ENCODE measurements at regions not wholly inside any gene's neighbourhood (a gene's known extent, or its start where the extent isn't known, plus 50 kb on each side); places are given as distances from the start of the nearest gene placed in this dataset.

GRCh38 chr10:44814929-44815328 lies 96.2 kb upstream of the TMEM72 start:
- Histone ChIP-seq H3K4me3 (ENCODE audit: low read depth in 1 of 2, low read length in 2 of 2) (no peak overlapping the region), H3K36me3 (ENCODE audit: control insufficient read depth in 1 of 2, insufficient read depth in 2 of 2, low read length in 2 of 2) (no peaks in the 10 kb centered on the region), H3K9me3 (ENCODE audit: control insufficient read depth in 1 of 2, low read length in 2 of 2) (peaks cover 0 to 2% of the 10 kb centered on the region in 2 donors)

GRCh38 chr10:44818041-44818649 lies 93.0 kb upstream of the TMEM72 start:
- Histone ChIP-seq H3K4me1 (ENCODE audit: control insufficient read depth in 1 of 2, insufficient read depth in 2 of 2, low read length in 2 of 2) (no peaks in the 10 kb centered on the region), H3K9me3 (ENCODE audit: control insufficient read depth in 1 of 2, low read length in 2 of 2) (peaks cover 0 to under 1% of the 10 kb centered on the region in 2 donors), H3K36me3 (ENCODE audit: control insufficient read depth in 1 of 2, insufficient read depth in 2 of 2, low read length in 2 of 2) (no peaks in the 10 kb centered on the region), H3K27me3 (ENCODE audit: low read depth, low read length) (no peaks in the 10 kb centered on the region), H3K27ac (ENCODE audit: low read length) (no peak overlapping the region), H3K4me3 (ENCODE audit: low read depth in 1 of 2, low read length in 2 of 2) (no peak overlapping the region)

More at GRCh38 chr10:44814929-44815328, 96.2 kb upstream of the TMEM72 start:
- Histone ChIP-seq H3K4me1 (ENCODE audit: control insufficient read depth in 1 of 2, insufficient read depth in 2 of 2, low read length in 2 of 2) (no peaks in the 10 kb centered on the region), H3K27ac (ENCODE audit: low read length) (no peak overlapping the region), H3K27me3 (ENCODE audit: low read depth, low read length) (no peaks in the 10 kb centered on the region)

DNA sequence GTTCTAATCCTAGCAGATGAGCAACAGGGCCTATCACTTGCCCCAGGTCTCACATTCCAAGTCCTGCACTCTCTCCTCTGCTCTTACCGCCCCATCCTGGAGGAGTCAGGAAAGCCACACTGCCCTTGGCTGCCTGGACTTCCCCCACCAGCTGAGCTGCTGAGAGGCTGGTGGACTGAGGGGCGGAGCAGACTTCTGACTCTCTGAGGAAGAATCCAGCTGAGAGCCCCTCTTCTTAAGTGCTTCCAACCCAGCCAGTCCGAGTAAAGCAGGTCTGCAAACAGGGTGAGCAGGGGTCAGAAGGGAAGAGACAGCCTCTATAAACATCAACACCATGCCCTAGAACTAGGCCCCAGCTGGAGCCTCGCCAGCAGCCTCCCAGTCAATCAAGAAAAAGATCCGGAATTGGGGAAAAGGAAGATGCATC lies 92.4 kb upstream of the TMEM72 start:
- Histone ChIP-seq H3K9me3 (ENCODE audit: control insufficient read depth in 1 of 2, low read length in 2 of 2) (no peaks in the 10 kb centered on the region), H3K36me3 (ENCODE audit: control insufficient read depth in 1 of 2, insufficient read depth in 2 of 2, low read length in 2 of 2) (no peaks in the 10 kb centered on the region), H3K4me3 (ENCODE audit: low read depth in 1 of 2, low read length in 2 of 2) (no peak overlapping the region), H3K4me1 (ENCODE audit: control insufficient read depth in 1 of 2, insufficient read depth in 2 of 2, low read length in 2 of 2) (no peaks in the 10 kb centered on the region), H3K27me3 (ENCODE audit: low read depth, low read length) (no peaks in the 10 kb centered on the region), H3K27ac (ENCODE audit: low read length) (no peak overlapping the region)

- H3K4me3 ChIP-seq (ENCODE audit: low read depth in 1 of 2, low read length in 2 of 2), result no peak overlapping the region
- no peaks in the 10 kb centered on the region for H3K9me3 ChIP-seq (ENCODE audit: control insufficient read depth in 1 of 2, low read length in 2 of 2)
- H3K27me3 ChIP-seq (ENCODE audit: low read depth, low read length), result no peaks in the 10 kb centered on the region
- no peaks in the 10 kb centered on the region for H3K4me1 ChIP-seq (ENCODE audit: control insufficient read depth in 1 of 2, insufficient read depth in 2 of 2, low read length in 2 of 2)
- H3K27ac ChIP-seq (ENCODE audit: low read length), result no peak overlapping the region
- H3K36me3 ChIP-seq (ENCODE audit: control insufficient read depth in 1 of 2, insufficient read depth in 2 of 2, low read length in 2 of 2), result no peaks in the 10 kb centered on the region
These were observed 91.0 kb upstream of the TMEM72 start for GRCh38 chr10:44820094-44820493.

GRCh38 chr10:44821290-44821689 lies 89.8 kb upstream of the TMEM72 start:
- no peaks in the 10 kb centered on the region for H3K9me3 ChIP-seq (ENCODE audit: control insufficient read depth in 1 of 2, low read length in 2 of 2)
- H3K4me3 ChIP-seq (ENCODE audit: low read depth in 1 of 2, low read length in 2 of 2), result no peak overlapping the region
- H3K4me1 ChIP-seq (ENCODE audit: control insufficient read depth in 1 of 2, insufficient read depth in 2 of 2, low read length in 2 of 2), result no peaks in the 10 kb centered on the region
- no peaks in the 10 kb centered on the region for H3K27me3 ChIP-seq (ENCODE audit: low read depth, low read length)
- no peaks in the 10 kb centered on the region for H3K36me3 ChIP-seq (ENCODE audit: control insufficient read depth in 1 of 2, insufficient read depth in 2 of 2, low read length in 2 of 2)
- no peak overlapping the region for H3K27ac ChIP-seq (ENCODE audit: low read length)

GRCh38 chr10:44822349-44822748 lies 88.8 kb upstream of the TMEM72 start:
- no peaks in the 10 kb centered on the region for H3K4me1 ChIP-seq (ENCODE audit: control insufficient read depth in 1 of 2, insufficient read depth in 2 of 2, low read length in 2 of 2)
- H3K27me3 ChIP-seq (ENCODE audit: low read depth, low read length), result no peaks in the 10 kb centered on the region
- H3K36me3 ChIP-seq (ENCODE audit: control insufficient read depth in 1 of 2, insufficient read depth in 2 of 2, low read length in 2 of 2), result no peaks in the 10 kb centered on the region
- H3K27ac ChIP-seq (ENCODE audit: low read length), result no peak overlapping the region
- H3K4me3 ChIP-seq (ENCODE audit: low read depth in 1 of 2, low read length in 2 of 2), result no peak overlapping the region
- no peaks in the 10 kb centered on the region for H3K9me3 ChIP-seq (ENCODE audit: control insufficient read depth in 1 of 2, low read length in 2 of 2)

- H3K9me3 ChIP-seq (ENCODE audit: control insufficient read depth in 1 of 2, low read length in 2 of 2), result no peaks in the 10 kb centered on the region
These were observed 88.2 kb upstream of the TMEM72 start for GRCh38 chr10:44822966-44823365.

DNA sequence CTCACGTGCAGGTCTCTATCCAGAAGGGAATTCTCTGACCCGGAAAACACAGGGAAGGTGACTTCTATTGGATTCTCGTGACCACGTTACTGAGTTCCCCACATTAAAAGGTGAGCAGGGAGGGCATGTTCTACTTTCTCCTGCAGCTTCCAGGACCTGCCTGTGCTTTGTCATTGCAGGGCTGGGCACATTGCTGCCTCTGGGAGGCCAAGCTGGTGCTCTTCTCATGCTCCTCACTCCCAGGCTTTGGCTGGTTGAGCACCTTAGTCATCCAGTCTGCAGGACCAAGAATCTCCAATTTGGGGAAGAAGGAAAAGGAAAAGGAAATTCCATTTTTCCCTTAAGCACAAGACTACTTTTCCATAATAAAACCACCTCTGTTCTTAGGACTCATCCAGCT lies 86.5 kb upstream of the TMEM72 start:
- Histone ChIP-seq H3K27me3 (ENCODE audit: low read depth, low read length) (no peaks in the 10 kb centered on the region), H3K36me3 (ENCODE audit: control insufficient read depth in 1 of 2, insufficient read depth in 2 of 2, low read length in 2 of 2) (no peaks in the 10 kb centered on the region), H3K9me3 (ENCODE audit: control insufficient read depth in 1 of 2, low read length in 2 of 2) (no peaks in the 10 kb centered on the region), H3K4me3 (ENCODE audit: low read depth in 1 of 2, low read length in 2 of 2) (no peak overlapping the region), H3K27ac (ENCODE audit: low read length) (no peak overlapping the region), H3K4me1 (ENCODE audit: control insufficient read depth in 1 of 2, insufficient read depth in 2 of 2, low read length in 2 of 2) (no peaks in the 10 kb centered on the region)

More at GRCh38 chr10:44822966-44823365, 88.2 kb upstream of the TMEM72 start:
- Histone ChIP-seq H3K4me1 (ENCODE audit: control insufficient read depth in 1 of 2, insufficient read depth in 2 of 2, low read length in 2 of 2) (no peaks in the 10 kb centered on the region), H3K36me3 (ENCODE audit: control insufficient read depth in 1 of 2, insufficient read depth in 2 of 2, low read length in 2 of 2) (no peaks in the 10 kb centered on the region), H3K27ac (ENCODE audit: low read length) (no peak overlapping the region), H3K4me3 (ENCODE audit: low read depth in 1 of 2, low read length in 2 of 2) (no peak overlapping the region), H3K27me3 (ENCODE audit: low read depth, low read length) (no peaks in the 10 kb centered on the region)

DNA sequence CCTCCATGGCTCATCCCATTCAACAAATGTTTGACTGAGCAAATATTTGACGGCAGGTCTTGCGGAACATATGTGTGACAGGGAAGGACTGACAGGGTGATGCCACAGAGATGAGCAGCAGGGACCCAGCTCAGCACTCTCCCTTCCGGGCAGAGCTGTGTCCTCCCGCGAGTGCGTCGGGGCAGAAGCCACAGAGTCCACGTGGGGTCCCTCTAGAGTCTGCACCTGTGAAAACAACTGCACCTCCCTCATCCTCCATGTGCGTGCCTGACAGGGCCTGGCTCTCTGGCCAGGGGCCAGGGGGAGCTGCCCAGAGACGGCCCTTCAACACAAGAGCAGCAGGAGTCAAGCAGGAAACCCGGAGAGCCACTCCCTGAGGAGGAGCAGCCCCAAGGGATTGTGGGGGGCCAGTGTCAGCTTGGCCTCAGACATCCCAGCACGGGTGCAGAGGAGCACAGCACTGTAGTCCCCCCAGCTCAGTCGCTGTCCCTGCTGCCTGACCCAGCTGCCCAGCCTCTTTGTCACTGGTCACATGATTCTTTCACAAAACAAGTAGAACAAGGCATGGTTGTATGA lies 83.6 kb upstream of the TMEM72 start:
- H3K9me3 ChIP-seq (ENCODE audit: control insufficient read depth in 1 of 2, low read length in 2 of 2), result no peaks in the 10 kb centered on the region
- H3K27ac ChIP-seq (ENCODE audit: low read length), result no peak overlapping the region
- H3K36me3 ChIP-seq (ENCODE audit: control insufficient read depth in 1 of 2, insufficient read depth in 2 of 2, low read length in 2 of 2), result no peaks in the 10 kb centered on the region
- H3K4me3 ChIP-seq (ENCODE audit: low read depth in 1 of 2, low read length in 2 of 2), result no peak overlapping the region
- H3K27me3 ChIP-seq (ENCODE audit: low read depth, low read length), result no peaks in the 10 kb centered on the region
- H3K4me1 ChIP-seq (ENCODE audit: control insufficient read depth in 1 of 2, insufficient read depth in 2 of 2, low read length in 2 of 2), result no peaks in the 10 kb centered on the region

DNA sequence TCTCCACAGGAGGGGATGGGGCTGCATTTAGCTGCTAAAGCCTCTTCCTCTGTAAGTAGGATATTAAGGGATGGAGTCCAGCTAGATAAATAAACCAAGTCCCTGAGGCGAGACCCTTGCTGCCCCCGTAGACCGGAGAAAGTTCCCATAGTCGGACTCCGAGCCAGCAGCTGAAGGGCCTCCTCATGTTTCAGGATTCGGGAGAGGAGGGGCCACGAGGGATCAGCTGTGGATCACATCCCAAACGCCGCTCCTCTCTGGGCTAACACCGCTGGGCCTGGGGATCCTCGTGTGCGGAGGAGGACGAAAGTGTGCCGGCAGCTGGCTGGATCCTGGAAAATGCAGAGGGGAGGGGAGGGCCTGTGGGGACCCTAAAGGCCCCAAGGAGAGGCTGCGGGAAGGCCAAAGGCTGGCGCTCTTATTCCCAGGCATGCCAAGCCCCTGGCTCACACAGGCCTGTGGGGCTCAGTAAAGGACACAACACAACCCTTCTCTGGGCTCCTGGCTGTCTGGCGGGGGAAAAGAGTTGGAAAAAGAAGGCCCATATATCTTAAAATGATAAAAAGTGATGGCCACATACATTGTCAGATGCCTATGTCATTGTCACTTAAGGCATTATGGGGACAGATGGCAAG lies 82.5 kb upstream of the TMEM72 start:
- H3K36me3 ChIP-seq (ENCODE audit: control insufficient read depth in 1 of 2, insufficient read depth in 2 of 2, low read length in 2 of 2), result no peaks in the 10 kb centered on the region
- H3K9me3 ChIP-seq (ENCODE audit: control insufficient read depth in 1 of 2, low read length in 2 of 2), result no peaks in the 10 kb centered on the region
- H3K27ac ChIP-seq (ENCODE audit: low read length), result no peak overlapping the region
- no peaks in the 10 kb centered on the region for H3K27me3 ChIP-seq (ENCODE audit: low read depth, low read length)
- H3K4me1 ChIP-seq (ENCODE audit: control insufficient read depth in 1 of 2, insufficient read depth in 2 of 2, low read length in 2 of 2), result no peaks in the 10 kb centered on the region
- H3K4me3 ChIP-seq (ENCODE audit: low read depth in 1 of 2, low read length in 2 of 2), result no peak overlapping the region

DNA sequence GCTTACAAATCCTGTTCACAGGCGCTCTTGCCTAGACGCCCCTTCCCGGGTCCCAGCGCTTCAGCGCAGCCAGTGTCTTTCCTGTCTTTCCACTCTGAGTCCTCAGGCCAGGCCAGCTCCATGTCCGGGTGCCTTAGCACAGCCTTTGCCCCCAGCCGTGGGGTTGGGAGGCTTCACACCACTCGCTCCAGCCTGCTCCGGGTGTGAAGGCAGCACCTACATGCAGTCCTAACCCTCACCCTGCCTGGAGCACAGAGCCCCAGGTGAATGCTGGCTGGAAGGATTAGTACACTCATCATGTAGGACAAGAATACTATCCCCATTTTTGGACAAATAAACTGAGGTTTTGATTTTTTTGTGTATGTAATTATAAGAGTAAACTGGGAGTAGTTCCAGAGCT lies 81.7 kb upstream of the TMEM72 start:
- H3K27ac ChIP-seq (ENCODE audit: low read length), result no peak overlapping the region
- H3K36me3 ChIP-seq (ENCODE audit: control insufficient read depth in 1 of 2, insufficient read depth in 2 of 2, low read length in 2 of 2), result no peaks in the 10 kb centered on the region
- no peaks in the 10 kb centered on the region for H3K9me3 ChIP-seq (ENCODE audit: control insufficient read depth in 1 of 2, low read length in 2 of 2)
- no peaks in the 10 kb centered on the region for H3K4me1 ChIP-seq (ENCODE audit: control insufficient read depth in 1 of 2, insufficient read depth in 2 of 2, low read length in 2 of 2)
- no peak overlapping the region for H3K4me3 ChIP-seq (ENCODE audit: low read depth in 1 of 2, low read length in 2 of 2)
- H3K27me3 ChIP-seq (ENCODE audit: low read depth, low read length), result no peaks in the 10 kb centered on the region
